Neural progenitor cell (in vitro differentiated cells): ENCODE measurements at regions not wholly inside any gene's neighbourhood (a gene's known extent, or its start where the extent isn't known, plus 50 kb on each side); places are given as distances from the start of the nearest gene placed in this dataset.

Experiments used
- DNase-seq: peaks from one replicate; pipeline ENCODE4 v3.0.0-alpha.2; 2016; ENCODE audit warnings: low spot score
- H2AFZ ChIP-seq: fragments of 200-600 bp; sonication (generic); replicated peaks from 2 replicates; pipeline ENCODE4 v1.6.1; 2016; ENCODE audit warnings: antibody characterized with exemption
- H3F3A ChIP-seq: fragments of 200-600 bp; sonication (generic); 2 replicates; pipeline ENCODE4 v1.6.1; 2016; ENCODE audit warnings: antibody characterized with exemption, low read depth
- H3K27ac ChIP-seq: fragments of 200-600 bp; sonication (generic); 2 replicates; pipeline ENCODE4 v1.5.1; 2016; ENCODE audit warnings: mild to moderate bottlenecking
- H3K27me3 ChIP-seq: fragments of 200-600 bp; sonication (generic); 2 replicates; pipeline ENCODE4 v1.6.1; 2016; ENCODE audit warnings: mild to moderate bottlenecking, moderate library complexity
- H3K36me3 ChIP-seq: fragments of 200-600 bp; sonication (generic); 2 replicates; pipeline ENCODE4 v1.5.1; 2016
- H3K4me1 ChIP-seq: fragments of 200-600 bp; sonication (generic); 2 replicates; pipeline ENCODE4 v1.6.1; 2016; ENCODE audit warnings: mixed run types
- H3K4me2 ChIP-seq: fragments of 200-600 bp; sonication (generic); 2 replicates; pipeline ENCODE4 v1.6.1; 2016
- H3K4me3 ChIP-seq: fragments of 200-600 bp; sonication (generic); 2 replicates; pipeline ENCODE4 v1.5.1; 2016
- H3K79me2 ChIP-seq: fragments of 200-600 bp; sonication (generic); 2 replicates; pipeline ENCODE4 v1.6.1; 2016; ENCODE audit warnings: low read depth
- H3K9ac ChIP-seq: fragments of 200-600 bp; sonication (generic); 2 replicates; pipeline ENCODE4 v1.6.1; 2016
- H3K9me3 ChIP-seq: fragments of 200-600 bp; sonication (generic); 2 replicates; pipeline ENCODE4 v1.5.1; 2016; ENCODE audit warnings: low read depth
- H4K20me1 ChIP-seq: fragments of 200-600 bp; sonication (generic); 2 replicates; pipeline ENCODE4 v1.6.1; 2016; ENCODE audit warnings: low read depth
- H3K27ac Mint-ChIP-seq: 3 replicates; pipeline ENCODE4 v1.8.0; 2021; ENCODE audit warnings: mixed read lengths
- H3K27me3 Mint-ChIP-seq: 2 replicates; pipeline ENCODE4 v1.8.0; 2022; ENCODE audit warnings: low read depth, mild to moderate bottlenecking, inconsistent platforms, moderate library complexity, mixed read lengths; ENCODE audit not compliant: insufficient read depth
- H3K36me3 Mint-ChIP-seq: 3 replicates; pipeline ENCODE4 v1.8.0; 2021; ENCODE audit warnings: mixed read lengths
- H3K4me1 Mint-ChIP-seq: 3 replicates; pipeline ENCODE4 v1.8.0; 2021; ENCODE audit warnings: mixed read lengths
- H3K4me3 Mint-ChIP-seq: 3 replicates; pipeline ENCODE4 v1.8.0; 2021; ENCODE audit warnings: mild to moderate bottlenecking, moderate library complexity, mixed read lengths
- H3K9me3 Mint-ChIP-seq: 3 replicates; pipeline ENCODE4 v1.8.0; 2020; ENCODE audit warnings: mixed read lengths
- CTCF ChIP-seq: fragments of 200-600 bp; sonication (generic); IDR thresholded peaks from 2 replicates; pipeline ENCODE4 v1.5.1; 2017; ENCODE audit warnings: antibody characterized with exemption, mild to moderate bottlenecking
- EZH2 ChIP-seq: fragments of 200-600 bp; sonication (generic); IDR thresholded peaks from 2 replicates; pipeline ENCODE4 v1.6.1; 2017; ENCODE audit warnings: antibody characterized with exemption, mild to moderate bottlenecking, moderate library complexity
- EZH2phosphoT487 ChIP-seq: fragments of 200-600 bp; sonication (generic); IDR thresholded peaks from 2 replicates; pipeline ENCODE4 v1.6.1; 2017; ENCODE audit warnings: antibody characterized with exemption

- no peaks in the 10 kb centered on the region for H3K9me3 Mint-ChIP-seq
- H3K4me2 ChIP-seq = no peak overlapping the region
These were observed 1180.9 kb upstream of the ADGRL3 start for GRCh38 chr4:60019180-60019579.

GRCh38 chr4:60019946-60020345 is 1180.2 kb upstream of the ADGRL3 start:
- H3K36me3 Mint-ChIP-seq = no peaks in the 10 kb centered on the region
- H3K4me2 ChIP-seq = no peak overlapping the region
- no peak for DNase-seq
- H4K20me1 ChIP-seq = no peaks in the 10 kb centered on the region
- H3K27ac Mint-ChIP-seq = no peak overlapping the region
- no peak for TF ChIP-seq CTCF
- TF ChIP-seq EZH2 = no peak
- TF ChIP-seq EZH2phosphoT487 = no peak
- H3K4me1 ChIP-seq = no peaks in the 10 kb centered on the region
- H3K27me3 Mint-ChIP-seq = no peaks in the 10 kb centered on the region
- no peak overlapping the region for H3K27ac ChIP-seq
- H2AFZ ChIP-seq = no peak overlapping the region
- peaks cover 7% of the 10 kb centered on the region for H3K4me1 Mint-ChIP-seq
- H3K9me3 ChIP-seq = no peaks in the 10 kb centered on the region
- H3K4me3 Mint-ChIP-seq = no peak overlapping the region
- no peaks in the 10 kb centered on the region for H3K9me3 Mint-ChIP-seq
- no peak overlapping the region for H3K4me3 ChIP-seq
- H3K79me2 ChIP-seq = no peaks in the 10 kb centered on the region
- H3K36me3 ChIP-seq = no peaks in the 10 kb centered on the region
- no peaks in the 10 kb centered on the region for H3K27me3 ChIP-seq
- no peak overlapping the region for H3K9ac ChIP-seq
- H3F3A ChIP-seq = no peaks in the 10 kb centered on the region

More at GRCh38 chr4:60019180-60019579, 1180.9 kb upstream of the ADGRL3 start:
- H3K79me2 ChIP-seq = no peaks in the 10 kb centered on the region
- DNase-seq = no peak
- no peaks in the 10 kb centered on the region for H3K36me3 Mint-ChIP-seq
- H3K4me1 Mint-ChIP-seq = peaks cover 7% of the 10 kb centered on the region
- no peak overlapping the region for H3K4me3 Mint-ChIP-seq
- no peaks in the 10 kb centered on the region for H3K4me1 ChIP-seq
- no peak for TF ChIP-seq EZH2phosphoT487
- TF ChIP-seq CTCF = no peak
- no peak for TF ChIP-seq EZH2
- H3K9me3 ChIP-seq = no peaks in the 10 kb centered on the region
- no peaks in the 10 kb centered on the region for H3K27me3 Mint-ChIP-seq
- H3K27ac ChIP-seq = no peak overlapping the region
- H3K36me3 ChIP-seq = no peaks in the 10 kb centered on the region
- H3K9ac ChIP-seq = no peak overlapping the region
- no peaks in the 10 kb centered on the region for H3K27me3 ChIP-seq
- H3K4me3 ChIP-seq = no peak overlapping the region
- no peaks in the 10 kb centered on the region for H3F3A ChIP-seq
- no peaks in the 10 kb centered on the region for H4K20me1 ChIP-seq
- no peak overlapping the region for H2AFZ ChIP-seq
- no peak overlapping the region for H3K27ac Mint-ChIP-seq

GRCh38 chr4:60020389-60020788 is 1179.7 kb upstream of the ADGRL3 start:
- no peaks in the 10 kb centered on the region for H3K36me3 ChIP-seq
- TF ChIP-seq CTCF (no peak), EZH2phosphoT487 (no peak), EZH2 (no peak)
- H3K27ac ChIP-seq = no peak overlapping the region
- no peaks in the 10 kb centered on the region for H3K9me3 Mint-ChIP-seq
- H3K4me2 ChIP-seq = no peak overlapping the region
- no peaks in the 10 kb centered on the region for H3F3A ChIP-seq
- H3K79me2 ChIP-seq = no peaks in the 10 kb centered on the region
- no peaks in the 10 kb centered on the region for H3K27me3 Mint-ChIP-seq
- H3K4me1 Mint-ChIP-seq = peaks cover 7% of the 10 kb centered on the region
- H3K9me3 ChIP-seq = no peaks in the 10 kb centered on the region
- no peak for DNase-seq
- H3K4me1 ChIP-seq = no peaks in the 10 kb centered on the region
- H3K27me3 ChIP-seq = no peaks in the 10 kb centered on the region
- H3K9ac ChIP-seq = no peak overlapping the region
- H4K20me1 ChIP-seq = no peaks in the 10 kb centered on the region
- no peak overlapping the region for H3K4me3 Mint-ChIP-seq
- no peak overlapping the region for H3K27ac Mint-ChIP-seq
- no peak overlapping the region for H2AFZ ChIP-seq
- no peaks in the 10 kb centered on the region for H3K36me3 Mint-ChIP-seq
- H3K4me3 ChIP-seq = no peak overlapping the region
